Inflammatory macrophage treated with lipopolysaccharide for 4 hours (primary cell): ENCODE measurements at regions not wholly inside any gene's neighbourhood (a gene's known extent, or its start where the extent isn't known, plus 50 kb on each side); places are given as distances from the start of the nearest gene placed in this dataset.

ENCODE experiments used
- DNase-seq: peaks from one replicate; pipeline ENCODE4 v3.0.0-alpha.2; 2020

GRCh38 chr11:69416762-69417698 is 64.4 kb upstream of the LINC01488 start:
- DNase-seq: no peak

GRCh38 chr11:69417699-69418085 is 63.8 kb upstream of the LINC01488 start:
- no peak for DNase-seq

GRCh38 chr11:69418576-69419296 is 62.7 kb upstream of the LINC01488 start:
- DNase-seq: no peak

- DNase-seq: no peak
These were observed 61.6 kb upstream of the LINC01488 start for GRCh38 chr11:69419662-69420395.

GRCh38 chr11:69422645-69423044 is 58.8 kb upstream of the LINC01488 start:
- DNase-seq: no peak

GRCh38 chr11:69423181-69423580 is 58.3 kb upstream of the LINC01488 start:
- DNase-seq: no peak

- no peak for DNase-seq
These were observed 57.7 kb upstream of the LINC01488 start for GRCh38 chr11:69423611-69424385.

- DNase-seq: no peak
These were observed 56.7 kb upstream of the LINC01488 start for GRCh38 chr11:69424748-69425147.

- no peak for DNase-seq
These were observed 56.0 kb upstream of the LINC01488 start for GRCh38 chr11:69425444-69425843.

- DNase-seq: no peak
These were observed 55.4 kb upstream of the LINC01488 start for GRCh38 chr11:69425895-69426544.

GRCh38 chr11:69427337-69427736 is 54.1 kb upstream of the LINC01488 start:
- DNase-seq: no peak

- DNase-seq: no peak
These were observed 53.3 kb upstream of the LINC01488 start for GRCh38 chr11:69427906-69428880.

- DNase-seq: no peak
These were observed 51.6 kb upstream of the LINC01488 start for GRCh38 chr11:69429716-69430491.

- no peak for DNase-seq
These were observed 50.9 kb upstream of the LINC01488 start for GRCh38 chr11:69430566-69430965.

- no peak for DNase-seq
These were observed 50.3 kb upstream of the LINC01488 start for GRCh38 chr11:69431136-69431535.
